Colonic mucosa (tissue), 4 donors: ENCODE measurements at regions not wholly inside any gene's neighbourhood (a gene's known extent, or its start where the extent isn't known, plus 50 kb on each side); places are given as distances from the start of the nearest gene placed in this dataset.

ENCODE experiments used
- DNase-seq: peaks from one replicate; pipeline ENCODE4 v3.0.0-alpha.2; 2020
- H3K27ac ChIP-seq: fragments of 200-600 bp; one replicate; pipeline ENCODE4 v1.8.0; 2021
- H3K27me3 ChIP-seq: fragments of 200-600 bp; one replicate; pipeline ENCODE4 v1.8.0; 2021
- H3K36me3 ChIP-seq: fragments of 200-600 bp; one replicate; pipeline ENCODE4 v1.8.0; 2021
- H3K4me1 ChIP-seq: fragments of 200-600 bp; one replicate; pipeline ENCODE4 v1.8.0; 2021; ENCODE audit warnings: mild to moderate bottlenecking
- H3K4me3 ChIP-seq: fragments of 200-600 bp; one replicate; pipeline ENCODE4 v1.8.0; 2021
- H3K9ac ChIP-seq, 2 donors: one replicate each; pipeline ENCODE4 v1.7.0; 2013; ENCODE audit warnings: control low read depth in 2 of 2, low read depth in 2 of 2, low read length in 2 of 2
- H3K9me3 ChIP-seq: fragments of 200-600 bp; one replicate; pipeline ENCODE4 v1.8.0; 2021
- intact Hi-C: fragments of 100-400 bp; cut with DNase I; formaldehyde crosslinking; loops from one replicate; pipeline ENCODE4 v1.14.1; 2022
- TF ChIP-seq, protein P1 (sequence below): fragments of 200-600 bp; IDR thresholded peaks from one replicate; pipeline ENCODE4 v1.8.0; 2022; ENCODE audit warnings: antibody characterized with exemption, mild to moderate bottlenecking
- donor health status: healthy.
- donor health status: DM: no; HTN: no; CAD: no.
- donor health status: DM: no; HTN: no; CAD: no.

DNA sequence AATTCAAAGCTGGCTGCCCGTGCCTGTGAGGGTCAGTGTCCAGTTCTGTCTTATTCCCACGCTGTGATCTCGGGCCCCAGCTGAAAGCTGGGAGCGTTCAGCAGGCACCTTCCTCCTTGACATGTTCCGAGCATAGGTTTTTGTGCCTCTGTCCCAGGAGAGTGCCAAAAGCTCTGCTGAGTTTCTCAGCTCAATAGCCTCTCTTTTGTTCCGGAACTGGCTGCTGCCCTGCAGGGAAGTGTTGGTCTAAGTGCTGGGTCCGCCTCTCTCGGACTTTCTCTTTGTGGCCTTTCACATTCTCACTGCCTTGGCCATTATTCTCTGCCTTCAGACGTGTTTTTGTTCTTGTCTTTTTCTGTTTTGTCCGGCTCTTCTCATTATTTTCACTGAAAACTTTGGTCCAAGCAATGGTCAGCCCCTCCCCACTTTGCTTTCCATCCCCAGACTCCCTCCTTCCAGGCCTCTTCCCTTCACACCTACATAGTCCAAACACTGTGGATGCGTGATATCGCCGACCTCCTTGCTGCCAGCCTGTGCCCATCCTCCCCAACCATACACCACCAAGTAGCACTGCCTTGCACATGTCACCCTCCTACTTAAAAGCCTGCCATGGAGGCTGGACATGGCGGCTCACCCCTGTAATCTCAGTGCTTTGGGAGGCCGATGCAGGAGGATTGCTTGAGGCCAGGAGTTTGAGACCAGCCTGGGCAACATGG lies 233.8 kb downstream of the RHOU start:
- H3K36me3 ChIP-seq = no peaks in the 10 kb centered on the region
- no peak overlapping the region for H3K9ac ChIP-seq
- intact Hi-C loops = no loop called here
- H3K4me1 ChIP-seq = no peaks in the 10 kb centered on the region
- no peak overlapping the region for H3K27ac ChIP-seq
- TF ChIP-seq, protein P1, sequence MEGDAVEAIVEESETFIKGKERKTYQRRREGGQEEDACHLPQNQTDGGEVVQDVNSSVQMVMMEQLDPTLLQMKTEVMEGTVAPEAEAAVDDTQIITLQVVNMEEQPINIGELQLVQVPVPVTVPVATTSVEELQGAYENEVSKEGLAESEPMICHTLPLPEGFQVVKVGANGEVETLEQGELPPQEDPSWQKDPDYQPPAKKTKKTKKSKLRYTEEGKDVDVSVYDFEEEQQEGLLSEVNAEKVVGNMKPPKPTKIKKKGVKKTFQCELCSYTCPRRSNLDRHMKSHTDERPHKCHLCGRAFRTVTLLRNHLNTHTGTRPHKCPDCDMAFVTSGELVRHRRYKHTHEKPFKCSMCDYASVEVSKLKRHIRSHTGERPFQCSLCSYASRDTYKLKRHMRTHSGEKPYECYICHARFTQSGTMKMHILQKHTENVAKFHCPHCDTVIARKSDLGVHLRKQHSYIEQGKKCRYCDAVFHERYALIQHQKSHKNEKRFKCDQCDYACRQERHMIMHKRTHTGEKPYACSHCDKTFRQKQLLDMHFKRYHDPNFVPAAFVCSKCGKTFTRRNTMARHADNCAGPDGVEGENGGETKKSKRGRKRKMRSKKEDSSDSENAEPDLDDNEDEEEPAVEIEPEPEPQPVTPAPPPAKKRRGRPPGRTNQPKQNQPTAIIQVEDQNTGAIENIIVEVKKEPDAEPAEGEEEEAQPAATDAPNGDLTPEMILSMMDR = no peak
- H3K9me3 ChIP-seq = no peaks in the 10 kb centered on the region
- no peak overlapping the region for H3K4me3 ChIP-seq
- no peak for DNase-seq
- H3K27me3 ChIP-seq = no peaks in the 10 kb centered on the region

DNA sequence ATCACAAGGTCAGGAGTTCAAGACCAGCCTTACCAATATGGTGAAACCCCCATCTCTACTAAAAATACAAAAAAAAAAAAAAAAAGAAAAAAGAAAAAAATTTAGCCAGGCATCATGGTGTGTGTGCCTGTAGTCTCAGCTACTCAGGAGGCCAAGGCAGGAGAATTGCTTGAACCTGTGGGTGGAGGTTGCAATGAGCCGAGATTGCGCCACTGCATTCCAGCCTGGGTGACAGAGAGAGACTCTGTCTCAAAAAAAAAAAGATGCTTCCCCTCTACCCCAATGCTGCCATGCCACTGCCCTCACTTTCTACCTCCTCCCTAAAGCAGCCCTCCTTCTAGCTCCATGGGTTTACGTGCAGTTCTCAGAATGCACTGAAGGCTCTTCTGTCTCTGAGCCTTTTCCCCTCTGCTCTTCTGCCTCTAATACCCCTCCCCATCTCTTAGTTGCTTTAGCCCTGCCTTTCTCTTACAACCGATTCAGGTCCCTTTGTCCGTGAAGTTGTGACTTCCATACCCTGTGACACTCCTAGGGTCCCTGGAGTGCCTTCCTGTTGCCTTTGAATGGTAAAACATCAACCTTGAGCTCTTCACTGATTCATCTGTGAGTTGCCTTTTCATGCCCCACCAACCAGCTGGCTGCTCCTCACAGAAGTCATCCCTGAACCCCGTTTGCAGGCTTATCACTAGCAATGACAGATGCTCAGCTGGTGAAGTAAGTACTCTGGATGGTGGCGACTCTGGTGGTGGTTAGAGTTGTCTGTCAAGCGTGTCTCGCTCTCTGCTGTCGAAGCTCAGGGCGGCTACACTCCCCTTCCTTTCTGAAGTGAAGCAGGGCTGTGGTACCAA lies 234.9 kb downstream of the RHOU start:
- no peak for DNase-seq
- Histone ChIP-seq H3K27ac (no peak overlapping the region), H3K9me3 (no peaks in the 10 kb centered on the region), H3K4me1 (no peaks in the 10 kb centered on the region), H3K36me3 (no peaks in the 10 kb centered on the region), H3K4me3 (no peak overlapping the region), H3K9ac (no peak overlapping the region), H3K27me3 (no peaks in the 10 kb centered on the region)
- intact Hi-C loops = no loop called here
- TF ChIP-seq, protein P1 = no peak

DNA sequence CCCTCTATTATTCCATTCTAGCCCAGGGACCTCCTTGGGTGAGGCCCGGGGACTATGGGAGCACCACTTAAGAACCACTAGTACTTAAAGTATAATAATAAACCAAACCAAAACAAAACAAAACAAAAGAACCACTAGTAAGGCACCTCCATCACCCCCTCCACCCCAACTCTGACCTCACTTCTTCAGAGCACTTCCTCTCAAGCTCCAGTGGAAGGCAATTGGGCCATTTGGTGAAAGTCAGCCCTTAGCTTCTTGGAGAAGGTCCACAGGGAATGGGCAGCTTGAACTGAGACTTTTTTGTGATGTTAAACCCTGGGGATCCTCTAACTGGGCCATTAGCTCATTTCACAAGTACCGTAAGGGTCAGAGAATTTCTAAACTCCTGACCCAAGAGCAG lies 237.3 kb downstream of the RHOU start:
- Histone ChIP-seq H3K27me3 (no peaks in the 10 kb centered on the region), H3K9me3 (no peaks in the 10 kb centered on the region), H3K4me3 (no peak overlapping the region), H3K4me1 (no peaks in the 10 kb centered on the region), H3K36me3 (no peaks in the 10 kb centered on the region), H3K27ac (no peak overlapping the region), H3K9ac (no peak overlapping the region)
- intact Hi-C loops = no loop called here
- TF ChIP-seq, protein P1 = no peak
- DNase-seq = no peak

DNA sequence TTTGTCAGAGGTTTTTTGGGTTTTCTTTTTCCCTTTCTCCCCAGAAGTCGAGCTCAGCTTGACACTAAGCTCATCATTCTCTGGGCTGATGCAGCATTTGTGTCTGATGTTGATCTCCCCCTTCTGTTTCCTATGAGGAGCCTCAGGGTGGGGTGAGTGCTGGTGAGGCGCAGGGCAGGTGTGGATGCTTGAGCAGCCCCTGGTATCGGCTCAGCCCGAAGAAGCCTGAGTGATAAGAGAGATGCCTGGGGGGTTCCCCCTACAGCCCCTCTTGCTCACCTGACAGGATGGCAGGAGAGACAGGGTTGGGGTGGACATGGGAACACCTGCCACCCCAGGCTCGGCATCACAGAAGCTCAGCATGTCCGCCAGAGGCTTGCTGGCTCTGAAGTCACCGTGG lies 239.0 kb downstream of the RHOU start:
- Histone ChIP-seq H3K27me3 (no peaks in the 10 kb centered on the region), H3K9me3 (no peaks in the 10 kb centered on the region), H3K27ac (no peak overlapping the region), H3K9ac (no peak overlapping the region), H3K4me1 (no peaks in the 10 kb centered on the region), H3K4me3 (no peak overlapping the region), H3K36me3 (no peaks in the 10 kb centered on the region)
- intact Hi-C loops = no loop called here
- no peak for DNase-seq
- TF ChIP-seq, protein P1 = no peak

DNA sequence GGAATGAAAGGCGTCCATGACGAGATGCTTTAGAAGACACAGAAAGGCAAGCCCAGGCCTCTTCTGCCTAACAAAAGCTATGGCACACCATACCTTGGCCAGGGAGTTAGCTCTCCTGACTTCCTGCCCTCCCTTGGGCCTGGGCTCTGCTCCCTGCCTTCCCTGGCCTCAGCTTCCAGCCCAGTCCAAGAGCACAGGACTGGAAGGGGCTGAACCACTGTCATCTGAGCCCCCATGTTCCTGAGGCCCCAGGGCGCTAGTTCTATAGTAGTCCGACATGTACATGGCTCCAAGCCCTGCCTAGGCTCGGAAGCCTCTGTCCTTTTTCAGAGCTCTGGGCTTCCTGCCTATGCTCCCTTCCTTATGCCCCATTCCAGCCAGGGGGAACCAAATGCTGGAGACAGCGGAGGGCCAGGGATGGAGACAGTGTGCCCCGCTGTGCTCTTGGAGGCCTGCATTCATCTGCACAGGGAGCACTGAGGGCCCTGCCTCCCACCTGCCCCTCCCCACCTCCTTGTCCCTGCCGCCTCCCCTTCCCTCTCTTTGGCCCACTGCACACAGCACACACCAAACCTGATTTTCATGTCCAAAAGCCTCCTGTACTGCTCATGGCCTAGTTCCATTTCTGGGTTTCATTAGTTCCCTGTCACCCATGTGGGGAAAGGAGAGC lies 240.1 kb downstream of the RHOU start:
- H3K27ac ChIP-seq = no peak overlapping the region
- intact Hi-C loops = no loop called here
- no peaks in the 10 kb centered on the region for H3K9me3 ChIP-seq
- H3K4me3 ChIP-seq = no peak overlapping the region
- H3K36me3 ChIP-seq = no peaks in the 10 kb centered on the region
- H3K9ac ChIP-seq = no peak overlapping the region
- TF ChIP-seq, protein P1 = no peak
- no peaks in the 10 kb centered on the region for H3K27me3 ChIP-seq
- no peak for DNase-seq
- no peaks in the 10 kb centered on the region for H3K4me1 ChIP-seq
